HFF-Myc (cell line): ENCODE measurements at regions not wholly inside any gene's neighbourhood (a gene's known extent, or its start where the extent isn't known, plus 50 kb on each side); places are given as distances from the start of the nearest gene placed in this dataset.

Experiments used
- DNase-seq: peaks from one replicate; pipeline ENCODE4 v3.0.0-alpha.2; 2011; ENCODE audit warnings: low read depth; ENCODE audit errors: extremely low read depth
- H3K4me3 ChIP-seq: replicated peaks from 2 replicates; pipeline ENCODE4 v1.5.1; 2011; ENCODE audit warnings: low read depth, mild to moderate bottlenecking, control low read depth, low read length
- CTCF ChIP-seq: IDR thresholded peaks from 2 replicates; pipeline ENCODE4 v1.5.1; 2012; ENCODE audit warnings: mild to moderate bottlenecking, low read depth, low read length, control low read depth; ENCODE audit errors: missing control alignments

GRCh38 chr2:14114275-14114674 lies 518.2 kb upstream of the LRATD1 start:
- no peak for DNase-seq
- no peak overlapping the region for H3K4me3 ChIP-seq
- TF ChIP-seq CTCF = no peak

GRCh38 chr2:14120376-14120775 lies 512.1 kb upstream of the LRATD1 start:
- H3K4me3 ChIP-seq = no peak overlapping the region
- TF ChIP-seq CTCF = no peak
- no peak for DNase-seq

GRCh38 chr2:14123436-14124103 lies 508.9 kb upstream of the LRATD1 start:
- no peak overlapping the region for H3K4me3 ChIP-seq
- no peak for DNase-seq
- TF ChIP-seq CTCF = no peak

GRCh38 chr2:14125624-14126293 lies 506.8 kb upstream of the LRATD1 start:
- no peak overlapping the region for H3K4me3 ChIP-seq
- DNase-seq = no peak
- TF ChIP-seq CTCF = no peak

- TF ChIP-seq CTCF = no peak
- no peak for DNase-seq
- no peak overlapping the region for H3K4me3 ChIP-seq
Observed at GRCh38 chr2:14126846-14127245, 505.7 kb upstream of the LRATD1 start.

- TF ChIP-seq CTCF = no peak
- DNase-seq = no peak
- no peak overlapping the region for H3K4me3 ChIP-seq
Observed at GRCh38 chr2:14127765-14128164, 504.8 kb upstream of the LRATD1 start.
